Upper lobe of right lung (tissue), 1 donor: ENCODE measurements at regions not wholly inside any gene's neighbourhood (a gene's known extent, or its start where the extent isn't known, plus 50 kb on each side); places are given as distances from the start of the nearest gene placed in this dataset.

ENCODE experiments used
- ATAC-seq: fragments of 200-7000 bp; cut with Tn5 transposase; one replicate; pipeline ENCODE4 v1.9.1; 2020; ENCODE audit warnings: mild to moderate bottlenecking, moderate library complexity
- DNase-seq: peaks from one replicate; pipeline ENCODE4 v3.0.0-alpha.2; 2020
- H3K27ac ChIP-seq: fragments of 200-600 bp; one replicate; pipeline ENCODE4 v1.8.0; 2022
- H3K27me3 ChIP-seq: fragments of 200-600 bp; one replicate; pipeline ENCODE4 v1.8.0; 2022; ENCODE audit warnings: mild to moderate bottlenecking
- H3K36me3 ChIP-seq: fragments of 200-600 bp; one replicate; pipeline ENCODE4 v1.8.0; 2022
- H3K4me1 ChIP-seq: fragments of 200-600 bp; one replicate; pipeline ENCODE4 v1.8.0; 2022
- H3K4me3 ChIP-seq: fragments of 200-600 bp; one replicate; pipeline ENCODE4 v1.8.0; 2022; ENCODE audit warnings: mild to moderate bottlenecking
- H3K9me3 ChIP-seq: fragments of 200-600 bp; one replicate; pipeline ENCODE4 v1.8.0; 2022
- intact Hi-C: fragments of 100-400 bp; cut with DNase I; formaldehyde crosslinking; loops from one replicate; pipeline ENCODE4 v1.11.0; 2022
- TF ChIP-seq, protein P1 (sequence below): fragments of 200-600 bp; IDR thresholded peaks from one replicate; pipeline ENCODE4 v1.8.0; 2022; ENCODE audit warnings: antibody characterized with exemption
- donor health status: DM: no; HTN: yes; CAD: no; lungs with severe emphysema.

DNA sequence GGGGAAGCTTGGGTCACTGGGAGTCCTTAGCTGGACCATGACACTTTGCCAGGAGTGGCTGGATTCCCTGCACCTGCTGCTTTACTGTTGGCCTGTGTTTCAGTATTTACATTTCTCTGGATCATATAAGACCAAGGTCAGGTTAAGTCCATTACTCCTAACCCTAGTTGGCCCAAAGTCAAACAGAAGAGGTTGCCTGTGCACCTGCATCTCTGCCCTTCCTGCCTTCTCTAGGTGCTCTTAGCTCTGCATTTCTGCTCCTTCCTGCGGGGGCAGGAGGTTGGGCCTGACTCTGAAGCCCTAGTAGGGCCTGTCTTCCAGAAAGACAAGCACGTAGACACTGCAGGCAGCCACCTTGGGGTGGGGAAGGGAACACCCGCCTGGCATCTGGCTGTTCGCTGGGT is 124.3 kb downstream of the RPLP1 start:
- ATAC-seq (no peak), DNase-seq (no peak)
- H3K27ac ChIP-seq: no peak overlapping the region
- H3K36me3 ChIP-seq: no peaks in the 10 kb centered on the region
- intact Hi-C loops: no loop called here
- TF ChIP-seq, protein P1, sequence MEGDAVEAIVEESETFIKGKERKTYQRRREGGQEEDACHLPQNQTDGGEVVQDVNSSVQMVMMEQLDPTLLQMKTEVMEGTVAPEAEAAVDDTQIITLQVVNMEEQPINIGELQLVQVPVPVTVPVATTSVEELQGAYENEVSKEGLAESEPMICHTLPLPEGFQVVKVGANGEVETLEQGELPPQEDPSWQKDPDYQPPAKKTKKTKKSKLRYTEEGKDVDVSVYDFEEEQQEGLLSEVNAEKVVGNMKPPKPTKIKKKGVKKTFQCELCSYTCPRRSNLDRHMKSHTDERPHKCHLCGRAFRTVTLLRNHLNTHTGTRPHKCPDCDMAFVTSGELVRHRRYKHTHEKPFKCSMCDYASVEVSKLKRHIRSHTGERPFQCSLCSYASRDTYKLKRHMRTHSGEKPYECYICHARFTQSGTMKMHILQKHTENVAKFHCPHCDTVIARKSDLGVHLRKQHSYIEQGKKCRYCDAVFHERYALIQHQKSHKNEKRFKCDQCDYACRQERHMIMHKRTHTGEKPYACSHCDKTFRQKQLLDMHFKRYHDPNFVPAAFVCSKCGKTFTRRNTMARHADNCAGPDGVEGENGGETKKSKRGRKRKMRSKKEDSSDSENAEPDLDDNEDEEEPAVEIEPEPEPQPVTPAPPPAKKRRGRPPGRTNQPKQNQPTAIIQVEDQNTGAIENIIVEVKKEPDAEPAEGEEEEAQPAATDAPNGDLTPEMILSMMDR: no peak
- peaks cover 5% of the 10 kb centered on the region for H3K4me1 ChIP-seq
- H3K9me3 ChIP-seq: no peaks in the 10 kb centered on the region
- H3K4me3 ChIP-seq: no peak overlapping the region
- no peaks in the 10 kb centered on the region for H3K27me3 ChIP-seq

DNA sequence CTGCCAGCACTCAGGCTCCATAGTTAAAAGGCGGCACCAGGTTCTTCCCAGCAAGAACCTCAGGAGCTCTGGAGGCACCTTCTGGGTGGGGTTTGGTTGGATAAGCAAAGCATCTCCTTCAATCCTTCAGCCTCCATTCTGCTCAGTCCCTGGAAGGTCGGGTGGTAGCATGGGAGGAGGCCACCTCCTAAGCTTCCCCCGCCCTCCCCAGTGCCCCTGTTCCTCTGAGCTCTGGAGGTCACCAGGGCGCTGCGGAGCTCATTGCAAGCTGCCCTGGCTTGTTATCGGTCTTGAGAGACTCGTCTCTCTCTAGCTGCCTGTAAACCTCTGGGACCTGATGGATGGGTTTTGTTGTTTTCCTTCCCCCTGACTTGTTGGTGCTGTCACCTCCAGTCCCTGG is 124.8 kb downstream of the RPLP1 start:
- TF ChIP-seq, protein P1: no peak
- Histone ChIP-seq H3K4me3 (no peak overlapping the region), H3K36me3 (no peaks in the 10 kb centered on the region), H3K4me1 (peaks cover 5% of the 10 kb centered on the region), H3K27me3 (no peaks in the 10 kb centered on the region), H3K27ac (no peak overlapping the region), H3K9me3 (no peaks in the 10 kb centered on the region)
- intact Hi-C loops: no loop called here
- ATAC-seq (no peak), DNase-seq (no peak)

DNA sequence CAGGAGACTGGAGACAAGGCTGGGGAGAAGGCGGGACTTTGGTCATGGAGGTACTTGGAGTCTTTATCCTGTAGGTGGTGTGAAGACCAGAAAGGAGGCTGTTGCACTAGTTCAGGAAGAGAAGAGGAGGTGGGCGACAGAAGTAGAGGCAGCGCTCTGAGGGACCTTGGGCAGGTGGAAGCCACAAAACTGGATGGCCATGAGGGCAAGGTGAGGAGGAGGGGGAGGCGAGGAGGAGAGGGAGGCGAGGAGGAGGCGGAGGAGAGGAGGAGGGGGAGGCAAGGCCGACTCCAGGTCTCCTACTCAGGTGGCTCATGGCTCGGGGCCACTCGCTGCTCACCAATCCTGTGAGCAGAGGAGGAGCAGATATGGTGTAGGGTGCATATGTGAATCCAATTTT is 125.6 kb downstream of the RPLP1 start:
- Histone ChIP-seq H3K4me1 (peaks cover 5% of the 10 kb centered on the region), H3K9me3 (no peaks in the 10 kb centered on the region), H3K36me3 (no peaks in the 10 kb centered on the region), H3K27ac (no peak overlapping the region), H3K4me3 (no peak overlapping the region), H3K27me3 (no peaks in the 10 kb centered on the region)
- no peak for ATAC-seq
- TF ChIP-seq, protein P1: no peak
- intact Hi-C loops: no loop called here
- DNase-seq: no peak

DNA sequence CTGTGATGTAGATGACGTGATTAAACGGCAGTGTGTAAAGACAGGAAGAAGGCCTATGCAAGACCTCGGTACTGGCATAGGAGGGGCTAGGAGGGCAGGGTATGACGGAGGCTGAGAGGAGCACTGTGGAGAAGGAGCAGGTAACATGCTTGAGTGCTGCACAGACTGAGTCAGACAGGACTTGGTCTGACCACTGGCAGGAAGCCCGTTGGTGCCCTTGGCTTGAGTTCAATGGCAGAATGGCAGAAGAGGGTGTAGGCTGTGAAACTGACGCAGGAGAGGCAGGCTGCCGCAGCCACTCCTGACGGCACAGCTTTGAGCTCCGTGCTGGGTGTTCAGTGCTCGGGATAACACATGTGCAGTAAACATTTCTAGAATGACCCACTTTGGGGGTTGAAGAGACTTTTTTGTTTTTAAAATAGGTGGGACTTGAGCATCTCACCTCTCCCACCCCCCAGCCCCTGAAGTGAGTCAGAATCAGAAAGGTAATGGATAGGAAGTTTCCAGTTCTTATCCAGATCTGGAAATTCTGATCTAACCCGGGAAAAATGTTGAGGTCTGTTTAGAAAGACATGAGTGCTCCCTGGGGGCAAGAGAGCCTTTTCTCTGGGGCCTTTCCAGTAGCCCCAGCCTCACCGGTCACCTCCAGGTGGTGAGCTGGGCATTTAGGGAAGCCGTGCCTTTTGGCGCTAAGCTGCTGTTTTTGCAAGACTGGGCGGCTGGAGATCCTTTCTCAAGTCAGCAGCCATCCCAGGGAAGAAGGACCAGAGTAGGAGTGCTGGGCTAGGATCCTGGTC is 126.4 kb downstream of the RPLP1 start:
- H3K4me1 ChIP-seq: peaks cover 5% of the 10 kb centered on the region
- H3K36me3 ChIP-seq: no peaks in the 10 kb centered on the region
- no peak overlapping the region for H3K27ac ChIP-seq
- DNase-seq (peak; percentile 88), ATAC-seq (peak; percentile 71)
- TF ChIP-seq, protein P1: no peak
- intact Hi-C loops: no loop called here
- H3K4me3 ChIP-seq: no peak overlapping the region
- no peaks in the 10 kb centered on the region for H3K27me3 ChIP-seq
- no peaks in the 10 kb centered on the region for H3K9me3 ChIP-seq

DNA sequence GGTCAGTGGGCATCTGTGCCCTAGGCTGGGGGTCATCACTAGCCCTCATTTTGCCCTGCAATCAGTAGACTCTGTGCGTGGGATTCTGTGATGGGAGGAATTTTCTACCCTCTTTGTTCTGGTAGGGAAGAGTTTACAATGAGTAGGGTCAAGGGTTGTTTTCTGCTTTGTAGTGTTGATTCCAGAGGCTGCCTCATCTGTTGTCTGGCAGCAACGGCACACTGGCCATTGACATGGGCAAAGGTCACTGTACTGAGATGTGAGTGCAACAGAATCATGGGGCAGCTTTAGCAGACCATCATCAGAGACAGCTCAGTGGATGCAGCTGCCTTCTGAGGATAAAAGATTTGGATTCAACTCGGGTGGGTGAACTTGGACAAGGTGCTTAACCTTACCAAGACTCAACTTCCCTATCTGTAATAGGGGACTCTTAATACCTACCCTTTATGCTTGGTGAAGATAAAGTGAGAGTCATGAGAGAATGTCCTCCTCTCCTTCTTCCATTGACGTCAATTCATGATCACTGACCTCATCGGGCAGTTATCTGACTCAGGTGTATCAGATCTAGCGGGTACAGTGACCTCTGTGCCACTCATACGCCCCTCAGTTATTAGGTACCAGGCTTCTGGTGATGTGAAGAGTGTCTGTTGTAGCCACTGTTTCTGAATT is 127.5 kb downstream of the RPLP1 start:
- intact Hi-C loops: no loop called here
- Histone ChIP-seq H3K9me3 (no peaks in the 10 kb centered on the region), H3K27ac (no peak overlapping the region), H3K27me3 (no peaks in the 10 kb centered on the region), H3K36me3 (no peaks in the 10 kb centered on the region), H3K4me3 (no peak overlapping the region), H3K4me1 (peaks cover 5% of the 10 kb centered on the region)
- no peak for DNase-seq
- TF ChIP-seq, protein P1: no peak
- no peak for ATAC-seq
